ENCODE measurements at regions not wholly inside any gene's neighbourhood (a gene's known extent, or its start where the extent isn't known, plus 50 kb on each side); places are given as distances from the start of the nearest gene placed in this dataset.

DNA sequence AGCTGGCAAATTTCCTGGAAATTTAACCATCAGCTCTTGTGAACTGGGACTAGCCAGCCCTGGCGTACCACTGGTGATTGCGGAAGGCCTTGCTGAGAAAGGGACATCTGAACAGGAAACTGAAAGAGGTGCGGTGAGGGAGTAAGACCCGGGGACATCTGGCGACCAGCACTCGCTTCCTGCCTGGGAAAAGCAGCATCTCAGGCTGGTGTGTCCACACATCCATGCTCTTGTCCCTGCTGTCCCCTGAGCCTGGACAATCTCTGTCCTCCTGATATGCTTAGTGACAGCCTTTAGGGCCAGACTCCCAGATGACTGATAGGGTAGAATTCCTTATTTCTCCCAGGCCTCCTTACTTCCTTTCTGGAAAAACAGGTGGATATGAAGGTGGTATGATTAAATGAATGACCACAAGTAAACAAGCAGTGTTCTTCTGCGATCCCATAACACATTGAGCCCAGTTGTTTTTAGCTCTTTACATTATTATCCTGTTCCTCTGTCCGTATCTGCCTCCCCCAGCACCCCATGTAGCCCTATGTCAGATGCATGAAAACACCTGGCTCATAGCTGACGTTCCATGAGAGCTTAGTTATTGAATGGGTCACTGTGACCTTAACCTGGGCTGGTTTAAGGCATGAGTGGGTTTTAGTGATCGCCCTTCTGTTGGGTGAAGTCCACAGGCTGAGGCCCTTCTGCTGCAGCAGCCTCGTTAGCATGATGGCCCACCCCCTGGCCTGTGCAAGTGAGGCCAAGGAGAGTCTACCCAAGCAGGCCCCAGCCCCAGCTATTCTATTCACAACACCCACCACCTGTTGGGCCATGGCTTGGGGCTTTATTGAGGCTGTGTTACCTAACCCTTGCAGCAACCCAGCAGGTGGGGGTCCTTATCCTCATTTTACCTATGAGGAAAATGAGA is 76.1 kb upstream of the GADD45A start:
- Histone ChIP-seq H3K9me1 (ENCODE audit: control insufficient read depth, extremely low read depth, insufficient read depth, low read length) (no peaks in the 10 kb centered on the region), H3K79me2 (ENCODE audit: control insufficient read depth, insufficient read depth, low read length) (no peaks in the 10 kb centered on the region), H3K4me2 (ENCODE audit: control insufficient read depth, extremely low read depth, insufficient read depth, low read depth, low read length) (no peak overlapping the region), H3K4me1 (ENCODE audit: control insufficient read depth, extremely low read depth, insufficient read depth, low read length) (no peaks in the 10 kb centered on the region), H3K27me3 (ENCODE audit: control insufficient read depth, extremely low read depth, insufficient read depth, low read length) (no peaks in the 10 kb centered on the region), H3K27ac (ENCODE audit: control insufficient read depth, insufficient read depth, low read length) (no peak overlapping the region), H4K20me1 (ENCODE audit: control insufficient read depth, extremely low read depth, insufficient read depth, low read length) (no peaks in the 10 kb centered on the region), H2AFZ (ENCODE audit: control insufficient read depth, low read length) (no peak overlapping the region), H3K4me3 (ENCODE audit: control insufficient read depth in 2 of 3, extremely low read depth in 1 of 3, insufficient read depth in 2 of 3, low read depth in 1 of 3, low read length in 3 of 3) (no peak overlapping the region), H3K9ac (ENCODE audit: control insufficient read depth, extremely low read depth, insufficient read depth, low read length) (no peak overlapping the region), H3K36me3 (ENCODE audit: control insufficient read depth in 2 of 2, extremely low read depth in 1 of 2, insufficient read depth in 2 of 2, low read length in 2 of 2) (no peaks in the 10 kb centered on the region), H3K9me3 (ENCODE audit: control insufficient read depth, low read depth, low read length) (no peaks in the 10 kb centered on the region)
- dilution Hi-C loops (cut with MboI; ENCODE audit: extremely low pct_ligation_motif_present, low sequenced_read_pairs) = no loop called here
- TF ChIP-seq EZH2 (IDR thresholded peaks at IDR 0.05; ENCODE audit: low read length) (no peak), CTCF (optimal IDR thresholded peaks at IDR 0.05 in 1 of 3, IDR thresholded peaks at IDR 0.05 in 1 of 3, conservative IDR thresholded peaks at IDR 0.05 in 1 of 3; ENCODE audit: extremely low read depth in 1 of 3, insufficient read depth in 2 of 3, low read length in 3 of 3) (no peak)
- FAIRE-seq = no peak
- no peak for DNase-seq (ENCODE audit: low read depth, low spot score)

DNA sequence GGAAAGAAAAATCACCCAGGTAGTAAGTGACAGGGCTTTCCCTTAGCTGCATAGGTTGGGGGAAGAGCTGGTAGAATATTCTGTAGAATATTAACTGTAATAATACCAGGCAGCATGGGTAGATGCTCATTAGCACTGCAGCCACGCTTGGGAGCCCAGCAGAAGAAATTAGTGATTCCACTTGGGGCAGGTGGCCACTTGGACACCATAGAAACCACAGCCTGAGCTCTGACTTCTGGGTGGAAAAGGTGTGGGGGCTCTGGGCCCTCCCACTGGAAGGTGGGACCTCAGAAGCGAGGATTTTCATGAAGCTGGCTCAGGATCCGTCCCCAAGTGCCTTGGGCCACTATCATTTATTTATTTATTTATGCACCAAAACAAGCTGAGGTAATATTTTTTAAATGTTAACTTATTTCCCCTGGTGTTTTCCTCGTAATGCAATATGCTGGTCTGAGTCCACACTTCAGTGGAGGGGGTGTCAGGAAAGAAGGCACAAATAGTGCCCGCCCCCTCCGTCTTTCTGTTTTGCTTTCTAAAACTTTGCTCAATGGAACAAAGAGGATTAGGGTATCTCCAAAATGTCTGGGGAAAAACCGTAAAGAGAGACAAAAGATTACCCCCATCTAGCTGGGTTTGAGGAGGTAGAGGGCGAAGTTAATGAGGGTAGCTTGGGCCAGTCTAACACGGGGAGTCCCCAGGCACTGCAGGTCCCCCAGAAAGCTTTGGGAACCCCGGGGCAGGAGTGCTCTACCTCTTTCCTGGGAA is 75.2 kb upstream of the GADD45A start:
- Histone ChIP-seq H4K20me1 (ENCODE audit: control insufficient read depth, extremely low read depth, insufficient read depth, low read length) (no peaks in the 10 kb centered on the region), H3K4me2 (ENCODE audit: control insufficient read depth, extremely low read depth, insufficient read depth, low read depth, low read length) (no peak overlapping the region), H3K9me1 (ENCODE audit: control insufficient read depth, extremely low read depth, insufficient read depth, low read length) (no peaks in the 10 kb centered on the region), H3K79me2 (ENCODE audit: control insufficient read depth, insufficient read depth, low read length) (no peaks in the 10 kb centered on the region), H2AFZ (ENCODE audit: control insufficient read depth, low read length) (no peak overlapping the region), H3K4me3 (ENCODE audit: control insufficient read depth in 2 of 3, extremely low read depth in 1 of 3, insufficient read depth in 2 of 3, low read depth in 1 of 3, low read length in 3 of 3) (no peak overlapping the region), H3K4me1 (ENCODE audit: control insufficient read depth, extremely low read depth, insufficient read depth, low read length) (no peaks in the 10 kb centered on the region), H3K27ac (ENCODE audit: control insufficient read depth, insufficient read depth, low read length) (no peak overlapping the region), H3K36me3 (ENCODE audit: control insufficient read depth in 2 of 2, extremely low read depth in 1 of 2, insufficient read depth in 2 of 2, low read length in 2 of 2) (no peaks in the 10 kb centered on the region), H3K9ac (ENCODE audit: control insufficient read depth, extremely low read depth, insufficient read depth, low read length) (no peak overlapping the region), H3K27me3 (ENCODE audit: control insufficient read depth, extremely low read depth, insufficient read depth, low read length) (no peaks in the 10 kb centered on the region), H3K9me3 (ENCODE audit: control insufficient read depth, low read depth, low read length) (no peaks in the 10 kb centered on the region)
- TF ChIP-seq EZH2 (IDR thresholded peaks at IDR 0.05; ENCODE audit: low read length) (no peak), CTCF (optimal IDR thresholded peaks at IDR 0.05 in 1 of 3, IDR thresholded peaks at IDR 0.05 in 1 of 3, conservative IDR thresholded peaks at IDR 0.05 in 1 of 3; ENCODE audit: extremely low read depth in 1 of 3, insufficient read depth in 2 of 3, low read length in 3 of 3) (no peak)
- dilution Hi-C loops (cut with MboI; ENCODE audit: extremely low pct_ligation_motif_present, low sequenced_read_pairs) = no loop called here
- no peak for FAIRE-seq
- DNase-seq (ENCODE audit: low read depth, low spot score) = no peak

Measured in keratinocyte (primary cell).